Left lung (tissue), 4 donors: ENCODE measurements at regions not wholly inside any gene's neighbourhood (a gene's known extent, or its start where the extent isn't known, plus 50 kb on each side); places are given as distances from the start of the nearest gene placed in this dataset.
A peak's percentile ranks its signal among the peaks of the same experiment; 100 is the strongest.

Experiments
- ATAC-seq: fragments of 200-7000 bp; cut with Tn5 transposase; one replicate; pipeline ENCODE4 v1.9.1; 2020; ENCODE audit warnings: moderate library complexity
- DNase-seq, 4 donors: peaks; one replicate each; pipeline ENCODE4 v3.0.0-alpha.2; 2013 to 2020
- H3K27ac ChIP-seq, 2 donors: fragments of 200-600 bp; sonication (generic) in 1 of 2; one replicate each; pipeline versions ENCODE4 v1.5.0 to v1.8.0; 2020 to 2021
- H3K27me3 ChIP-seq, 2 donors: fragments of 200-600 bp; sonication (generic) in 1 of 2; one replicate each; pipeline versions ENCODE4 v1.5.0 to v1.8.0; 2020 to 2021
- H3K36me3 ChIP-seq, 2 donors: fragments of 200-600 bp; sonication (generic) in 1 of 2; one replicate each; pipeline versions ENCODE4 v1.5.0 to v1.8.0; 2020 to 2021
- H3K4me1 ChIP-seq, 2 donors: fragments of 200-600 bp; one replicate each; pipeline ENCODE4 v1.8.0; 2021
- H3K4me3 ChIP-seq, 2 donors: fragments of 200-600 bp; sonication (generic) in 1 of 2; one replicate each; pipeline versions ENCODE4 v1.5.0 to v1.8.0; 2020 to 2021; ENCODE audit warnings: mild to moderate bottlenecking in 1 of 2
- H3K9me3 ChIP-seq, 2 donors: fragments of 200-600 bp; sonication (generic) in 1 of 2; one replicate each; pipeline versions ENCODE4 v1.5.0 to v1.8.0; 2020 to 2021
- intact Hi-C, 2 donors: fragments of 100-400 bp; cut with DNase I; formaldehyde crosslinking; loops; one replicate each; pipeline versions ENCODE4 v1.11.2 to v1.14.2; 2022
- TF ChIP-seq, protein P1 (sequence below), 2 donors: fragments of 200-600 bp; sonication (generic) in 1 of 2; IDR thresholded peaks; one replicate each; pipeline versions ENCODE4 v1.5.0 to v1.8.0; 2021; ENCODE audit warnings: antibody characterized with exemption in 2 of 2
- donor health status: DM: no; HTN: yes; CAD: no.
- donor health status: DM: no; HTN: no; CAD: no.

DNA sequence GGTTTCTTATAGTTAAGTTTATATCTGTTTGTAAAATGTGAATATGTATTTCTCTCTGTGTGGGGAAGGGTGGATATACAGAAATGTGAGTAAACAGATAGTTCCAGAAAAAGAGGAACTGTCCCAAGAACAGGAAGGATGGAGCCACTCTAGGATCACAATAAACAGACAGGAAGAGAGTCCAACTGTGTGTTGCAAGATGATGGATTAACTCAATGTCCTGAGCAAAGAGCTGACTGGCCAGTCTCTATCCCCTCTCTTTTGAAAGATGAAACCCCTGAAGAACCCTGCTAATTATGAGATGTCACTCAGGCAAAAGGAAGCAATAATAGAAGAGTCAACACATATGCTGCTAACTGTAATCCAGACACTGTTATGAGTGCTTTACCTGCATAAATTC, 202.7 kb downstream of the SEMA6A start:
- H3K9me3 ChIP-seq: no peaks in the 10 kb centered on the region
- intact Hi-C loops: no loop called here
- H3K27me3 ChIP-seq: no peaks in the 10 kb centered on the region
- ATAC-seq: no peak
- no peaks in the 10 kb centered on the region for H3K36me3 ChIP-seq
- no peak for DNase-seq
- H3K4me3 ChIP-seq: no peak overlapping the region
- H3K27ac ChIP-seq: peak overlapping the region in 1 of 2 donors; percentile 49
- peaks cover 0 to 20% of the 10 kb centered on the region in 2 donors for H3K4me1 ChIP-seq
- TF ChIP-seq, protein P1, sequence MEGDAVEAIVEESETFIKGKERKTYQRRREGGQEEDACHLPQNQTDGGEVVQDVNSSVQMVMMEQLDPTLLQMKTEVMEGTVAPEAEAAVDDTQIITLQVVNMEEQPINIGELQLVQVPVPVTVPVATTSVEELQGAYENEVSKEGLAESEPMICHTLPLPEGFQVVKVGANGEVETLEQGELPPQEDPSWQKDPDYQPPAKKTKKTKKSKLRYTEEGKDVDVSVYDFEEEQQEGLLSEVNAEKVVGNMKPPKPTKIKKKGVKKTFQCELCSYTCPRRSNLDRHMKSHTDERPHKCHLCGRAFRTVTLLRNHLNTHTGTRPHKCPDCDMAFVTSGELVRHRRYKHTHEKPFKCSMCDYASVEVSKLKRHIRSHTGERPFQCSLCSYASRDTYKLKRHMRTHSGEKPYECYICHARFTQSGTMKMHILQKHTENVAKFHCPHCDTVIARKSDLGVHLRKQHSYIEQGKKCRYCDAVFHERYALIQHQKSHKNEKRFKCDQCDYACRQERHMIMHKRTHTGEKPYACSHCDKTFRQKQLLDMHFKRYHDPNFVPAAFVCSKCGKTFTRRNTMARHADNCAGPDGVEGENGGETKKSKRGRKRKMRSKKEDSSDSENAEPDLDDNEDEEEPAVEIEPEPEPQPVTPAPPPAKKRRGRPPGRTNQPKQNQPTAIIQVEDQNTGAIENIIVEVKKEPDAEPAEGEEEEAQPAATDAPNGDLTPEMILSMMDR (IDR thresholded peaks at IDR 0.05): no peak

DNA sequence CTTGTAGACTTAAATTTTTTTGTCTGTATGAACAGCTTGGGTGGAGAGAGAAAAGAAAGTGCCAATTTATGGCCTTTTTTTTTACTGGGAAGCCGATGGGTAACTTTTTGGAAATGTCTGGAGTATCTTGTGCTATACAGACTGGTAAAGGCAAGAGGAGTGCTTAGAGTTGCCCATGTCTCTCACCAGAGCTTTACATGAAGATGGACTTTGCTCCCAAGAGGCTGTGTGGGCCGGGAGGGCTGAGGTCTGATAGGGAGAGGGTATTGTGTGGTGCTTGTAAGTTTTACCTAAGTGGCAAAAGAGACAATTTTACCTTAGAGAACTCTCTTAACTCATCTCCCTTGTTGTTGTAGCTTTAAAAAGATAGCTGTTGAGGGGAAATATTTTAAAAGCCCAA, 203.2 kb downstream of the SEMA6A start:
- Histone ChIP-seq H3K27me3 (no peaks in the 10 kb centered on the region), H3K4me1 (peaks cover 0 to 20% of the 10 kb centered on the region in 2 donors), H3K36me3 (no peaks in the 10 kb centered on the region), H3K9me3 (no peaks in the 10 kb centered on the region), H3K4me3 (no peak overlapping the region), H3K27ac (peak overlapping the region; percentile 41 to 49)
- DNase-seq (no peak), ATAC-seq (no peak)
- intact Hi-C loops: no loop called here
- TF ChIP-seq, protein P1 (IDR thresholded peaks at IDR 0.05): no peak

DNA sequence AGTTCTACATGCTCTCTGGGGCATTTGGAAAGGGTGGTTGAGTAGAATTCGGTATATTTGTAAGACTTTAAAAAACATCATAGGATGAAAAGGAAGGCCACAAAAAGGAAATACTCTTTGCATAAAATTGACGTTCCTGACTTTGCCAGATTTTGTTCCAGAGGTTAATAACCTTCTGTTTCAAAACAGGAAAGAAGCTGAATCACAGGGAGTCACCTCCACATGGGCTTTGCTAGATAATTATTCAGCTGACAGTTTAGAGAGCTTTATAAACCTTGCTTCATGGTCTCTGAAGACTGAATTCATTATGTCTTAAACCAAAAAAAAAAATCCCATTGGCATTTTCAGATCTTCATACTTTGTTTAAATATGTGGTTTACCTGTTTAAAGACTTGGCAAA, 203.7 kb downstream of the SEMA6A start:
- H3K27me3 ChIP-seq: no peaks in the 10 kb centered on the region
- no peaks in the 10 kb centered on the region for H3K9me3 ChIP-seq
- no peak overlapping the region for H3K4me3 ChIP-seq
- intact Hi-C loops: no loop called here
- no peaks in the 10 kb centered on the region for H3K36me3 ChIP-seq
- DNase-seq (no peak), ATAC-seq (no peak)
- H3K4me1 ChIP-seq: peaks cover 0 to 20% of the 10 kb centered on the region in 2 donors
- H3K27ac ChIP-seq: peak overlapping the region; percentile 41 to 49
- TF ChIP-seq, protein P1 (IDR thresholded peaks at IDR 0.05): no peak

DNA sequence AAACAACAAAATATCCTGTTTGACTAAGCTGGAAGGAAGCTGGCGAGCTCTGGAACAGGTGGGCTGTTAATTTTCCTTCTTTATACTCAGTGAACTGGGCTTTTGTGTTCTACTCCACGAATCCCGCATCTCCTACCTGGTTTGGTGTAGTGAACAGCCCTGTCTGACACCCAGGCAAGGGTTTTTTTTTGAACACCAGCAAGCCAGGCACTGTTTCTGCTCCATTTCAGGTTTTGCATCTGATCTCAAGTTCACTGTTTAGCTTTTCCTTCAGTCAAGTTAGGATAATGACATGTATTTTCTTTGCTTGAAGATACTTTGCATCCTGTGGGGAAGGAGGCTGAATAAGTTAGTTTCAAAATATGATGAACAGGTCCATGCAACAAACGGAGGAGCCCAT, 204.5 kb downstream of the SEMA6A start:
- intact Hi-C loops: no loop called here
- ATAC-seq: no peak
- Histone ChIP-seq H3K27ac (peak overlapping the region in 1 of 2 donors; percentile 49), H3K4me1 (peaks cover 0 to 20% of the 10 kb centered on the region in 2 donors), H3K9me3 (no peaks in the 10 kb centered on the region), H3K27me3 (no peaks in the 10 kb centered on the region), H3K36me3 (no peaks in the 10 kb centered on the region), H3K4me3 (no peak overlapping the region)
- DNase-seq: no peak
- TF ChIP-seq, protein P1 (IDR thresholded peaks at IDR 0.05): no peak

DNA sequence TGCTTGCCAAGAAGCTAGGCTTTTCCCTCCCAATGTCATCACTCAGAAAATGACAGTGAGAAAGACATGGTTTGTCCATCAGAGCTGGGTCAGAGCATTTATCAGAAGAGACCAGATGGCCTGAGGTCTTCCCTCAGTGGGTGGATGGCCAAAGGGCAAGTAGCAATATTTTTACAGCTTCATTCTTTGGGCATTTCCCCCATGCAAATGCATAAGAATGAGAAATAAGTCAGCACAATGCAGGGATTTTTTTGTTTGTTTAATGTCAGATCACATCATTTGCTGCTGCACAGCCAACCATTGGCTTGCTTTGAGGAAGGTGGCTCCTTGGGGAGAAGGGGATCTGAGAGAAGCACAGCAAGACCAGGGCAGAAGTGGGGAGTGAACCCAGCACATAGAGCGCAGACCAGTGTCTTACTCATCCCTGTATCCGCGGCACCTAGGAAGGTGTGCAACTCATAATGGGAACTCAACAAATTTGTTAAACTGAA, 209.6 kb downstream of the SEMA6A start:
- DNase-seq (no peak), ATAC-seq (no peak)
- intact Hi-C loops: no loop called here
- H3K27me3 ChIP-seq: no peaks in the 10 kb centered on the region
- H3K4me3 ChIP-seq: no peak overlapping the region
- no peak overlapping the region for H3K27ac ChIP-seq
- H3K4me1 ChIP-seq: peaks cover 0 to 18% of the 10 kb centered on the region in 2 donors
- no peaks in the 10 kb centered on the region for H3K36me3 ChIP-seq
- TF ChIP-seq, protein P1 (IDR thresholded peaks at IDR 0.05): no peak
- no peaks in the 10 kb centered on the region for H3K9me3 ChIP-seq
